Brain pericyte (primary cell): ENCODE measurements at regions not wholly inside any gene's neighbourhood (a gene's known extent, or its start where the extent isn't known, plus 50 kb on each side); places are given as distances from the start of the nearest gene placed in this dataset.

Experiments
- DNase-seq: peaks from one replicate; pipeline ENCODE4 v3.0.0-alpha.2; 2012; ENCODE audit warnings: low read depth, low spot score

- no peak for DNase-seq
Measured at GRCh38 chr1:222911866-222912265, 97.0 kb downstream of the DISP1 start.

- no peak for DNase-seq
Measured at GRCh38 chr1:222912730-222913129, 97.9 kb downstream of the DISP1 start.

- DNase-seq = no peak
Measured at GRCh38 chr1:222914861-222915632, 100.2 kb downstream of the DISP1 start.

GRCh38 chr1:222916100-222916499, 101.3 kb downstream of the DISP1 start:
- no peak for DNase-seq

GRCh38 chr1:222918801-222919477, 104.1 kb downstream of the DISP1 start:
- DNase-seq = no peak

GRCh38 chr1:222919478-222919865, 104.6 kb downstream of the DISP1 start:
- DNase-seq = no peak

GRCh38 chr1:222920169-222920568, 105.3 kb downstream of the DISP1 start:
- no peak for DNase-seq

GRCh38 chr1:222921945-222922344, 107.1 kb downstream of the DISP1 start:
- DNase-seq = no peak

GRCh38 chr1:222923506-222923905, 108.7 kb downstream of the DISP1 start:
- no peak for DNase-seq

GRCh38 chr1:222924136-222924706, 109.4 kb downstream of the DISP1 start:
- no peak for DNase-seq

- no peak for DNase-seq
Measured at GRCh38 chr1:222926566-222926965, 111.7 kb downstream of the DISP1 start.

- DNase-seq = no peak
Measured at GRCh38 chr1:222927031-222927430, 112.2 kb downstream of the DISP1 start.

- no peak for DNase-seq
Measured at GRCh38 chr1:222928212-222928611, 113.4 kb downstream of the DISP1 start.

GRCh38 chr1:222930070-222930469, 115.2 kb downstream of the DISP1 start:
- no peak for DNase-seq

- no peak for DNase-seq
Measured at GRCh38 chr1:222931023-222931422, 116.2 kb downstream of the DISP1 start.

GRCh38 chr1:222933273-222933672, 118.4 kb downstream of the DISP1 start:
- no peak for DNase-seq

GRCh38 chr1:222935239-222935900, 120.5 kb downstream of the DISP1 start:
- no peak for DNase-seq

- no peak for DNase-seq
Measured at GRCh38 chr1:222936042-222936441, 121.2 kb downstream of the DISP1 start.

GRCh38 chr1:222938986-222939385, 124.1 kb downstream of the DISP1 start:
- no peak for DNase-seq

- no peak for DNase-seq
Measured at GRCh38 chr1:222940095-222940494, 125.3 kb downstream of the DISP1 start.

- DNase-seq = no peak
Measured at GRCh38 chr1:222940906-222941305, 126.1 kb downstream of the DISP1 start.

- DNase-seq = no peak
Measured at GRCh38 chr1:222941425-222941824, 126.6 kb downstream of the DISP1 start.
